ENCODE measurements at regions not wholly inside any gene's neighbourhood (a gene's known extent, or its start where the extent isn't known, plus 50 kb on each side); places are given as distances from the start of the nearest gene placed in this dataset.

DNA sequence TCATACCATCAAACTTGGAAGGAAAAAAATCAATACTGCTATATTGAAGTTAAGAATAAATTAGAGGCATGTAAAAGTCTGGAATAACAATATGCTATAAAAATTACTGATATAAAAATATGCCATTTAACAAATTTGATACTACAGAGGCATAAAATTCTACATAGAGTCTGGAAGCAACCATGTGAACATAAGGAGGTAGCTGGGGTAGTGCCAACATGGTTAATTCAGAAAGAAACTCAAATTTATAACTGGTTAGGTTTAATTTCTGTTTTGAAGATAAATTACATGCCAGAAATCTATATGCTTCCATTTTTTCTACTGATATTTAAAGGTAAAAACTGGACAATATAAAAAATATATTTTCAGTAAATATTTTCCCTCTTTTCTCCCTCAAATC, 103.1 kb upstream of the NR4A3 start:
- Histone ChIP-seq H4K20me1 (ENCODE audit: insufficient read depth, low read length) (no peaks in the 10 kb centered on the region), H3K9me3 (ENCODE audit: insufficient read depth, low read length, severe bottlenecking) (no peaks in the 10 kb centered on the region), H3K4me3 (ENCODE audit: low read depth in 1 of 2, low read length in 2 of 2) (no peak overlapping the region), H3K27me3 (ENCODE audit: insufficient read depth, low read length, poor library complexity) (no peaks in the 10 kb centered on the region), H3K36me3 (ENCODE audit: insufficient read depth, low read length) (no peaks in the 10 kb centered on the region), H2AFZ (ENCODE audit: low read depth, low read length) (no peak overlapping the region), H3K79me2 (ENCODE audit: insufficient read depth, low read length) (no peaks in the 10 kb centered on the region), H3K9ac (ENCODE audit: low read depth, low read length) (no peak overlapping the region), H3K27ac (ENCODE audit: low read length) (no peak overlapping the region), H3K4me2 (ENCODE audit: insufficient read depth, low read length) (no peak overlapping the region), H3K4me1 (ENCODE audit: insufficient read depth, low read length) (peaks cover 16% of the 10 kb centered on the region)
- no peak for ATAC-seq (ENCODE audit: insufficient read depth, low read depth)
- TF ChIP-seq CTCF (IDR thresholded peaks at IDR 0.05; ENCODE audit: borderline replicate concordance, extremely low read depth, low read length, poor library complexity, severe bottlenecking) (no peak), EZH2 (IDR thresholded peaks at IDR 0.05; ENCODE audit: borderline replicate concordance, low read depth, low read length, severe bottlenecking) (no peak)
- DNase-seq = no peak

DNA sequence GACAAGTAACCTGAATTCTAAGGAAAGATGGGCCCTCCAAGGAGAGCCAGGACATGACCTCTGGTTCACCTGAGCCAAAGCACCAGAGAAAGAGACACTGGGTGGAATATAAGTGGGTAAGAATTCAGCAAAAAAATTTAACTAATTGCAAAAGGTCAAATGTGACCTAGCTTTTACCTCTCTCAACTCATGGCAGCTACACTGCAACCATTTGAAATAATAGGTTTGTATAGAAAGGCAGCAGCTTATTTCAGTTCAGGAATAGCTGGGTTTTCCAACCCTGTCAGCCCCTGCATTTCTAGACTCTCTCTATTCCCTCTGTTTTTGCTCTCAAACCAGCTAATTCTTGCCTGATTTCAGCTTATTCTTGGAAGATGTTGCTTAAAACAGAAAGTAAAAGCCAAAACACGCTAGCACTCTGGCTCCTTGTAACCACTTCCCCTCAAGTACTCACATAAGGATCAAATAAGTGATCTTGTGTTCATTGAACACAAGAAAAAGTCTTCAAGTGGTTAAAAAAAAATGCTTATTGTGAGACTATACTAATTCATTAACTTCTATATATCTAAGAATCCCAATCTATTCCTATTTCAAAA, 101.1 kb upstream of the NR4A3 start:
- no peak for TF ChIP-seq CTCF (IDR thresholded peaks at IDR 0.05; ENCODE audit: borderline replicate concordance, extremely low read depth, low read length, poor library complexity, severe bottlenecking)
- TF ChIP-seq EZH2 (IDR thresholded peaks at IDR 0.05; ENCODE audit: borderline replicate concordance, low read depth, low read length, severe bottlenecking) = no peak
- Histone ChIP-seq H3K9me3 (ENCODE audit: insufficient read depth, low read length, severe bottlenecking) (no peaks in the 10 kb centered on the region), H2AFZ (ENCODE audit: low read depth, low read length) (peak overlapping the region; percentile 61), H3K4me1 (ENCODE audit: insufficient read depth, low read length) (peaks cover 16% of the 10 kb centered on the region), H3K27ac (ENCODE audit: low read length) (peak overlapping the region; percentile 50; the same call in 1 of the 2 replicates), H3K4me3 (ENCODE audit: low read depth in 1 of 2, low read length in 2 of 2) (peak overlapping the region in 1 of 2 experiments; percentile 50; a peak in 2 of 4 replicates), H3K36me3 (ENCODE audit: insufficient read depth, low read length) (no peaks in the 10 kb centered on the region), H3K4me2 (ENCODE audit: insufficient read depth, low read length) (peak overlapping the region; percentile 60), H3K27me3 (ENCODE audit: insufficient read depth, low read length, poor library complexity) (peaks cover 3% of the 10 kb centered on the region), H3K79me2 (ENCODE audit: insufficient read depth, low read length) (no peaks in the 10 kb centered on the region), H3K9ac (ENCODE audit: low read depth, low read length) (no peak overlapping the region; the same call in 1 of the 2 replicates), H4K20me1 (ENCODE audit: insufficient read depth, low read length) (no peaks in the 10 kb centered on the region)
- peak; percentile 40 for DNase-seq
- ATAC-seq (ENCODE audit: insufficient read depth, low read depth) = peak; percentile 95

GRCh38 chr9:99721898-99722297, 99.8 kb upstream of the NR4A3 start:
- TF ChIP-seq CTCF (IDR thresholded peaks at IDR 0.05; ENCODE audit: borderline replicate concordance, extremely low read depth, low read length, poor library complexity, severe bottlenecking) (no peak), EZH2 (IDR thresholded peaks at IDR 0.05; ENCODE audit: borderline replicate concordance, low read depth, low read length, severe bottlenecking) (no peak)
- Histone ChIP-seq H3K9me3 (ENCODE audit: insufficient read depth, low read length, severe bottlenecking) (no peaks in the 10 kb centered on the region), H3K27ac (ENCODE audit: low read length) (no peak overlapping the region), H3K36me3 (ENCODE audit: insufficient read depth, low read length) (no peaks in the 10 kb centered on the region), H3K4me3 (ENCODE audit: low read depth in 1 of 2, low read length in 2 of 2) (no peak overlapping the region), H2AFZ (ENCODE audit: low read depth, low read length) (no peak overlapping the region), H3K27me3 (ENCODE audit: insufficient read depth, low read length, poor library complexity) (peaks cover 3% of the 10 kb centered on the region), H3K79me2 (ENCODE audit: insufficient read depth, low read length) (no peaks in the 10 kb centered on the region), H3K9ac (ENCODE audit: low read depth, low read length) (no peak overlapping the region), H3K4me1 (ENCODE audit: insufficient read depth, low read length) (peaks cover 16% of the 10 kb centered on the region), H3K4me2 (ENCODE audit: insufficient read depth, low read length) (no peak overlapping the region), H4K20me1 (ENCODE audit: insufficient read depth, low read length) (no peaks in the 10 kb centered on the region)
- ATAC-seq (ENCODE audit: insufficient read depth, low read depth) (no peak), DNase-seq (no peak)

Measured in DND-41 (cell line).